ENCODE measurements at regions not wholly inside any gene's neighbourhood (a gene's known extent, or its start where the extent isn't known, plus 50 kb on each side); places are given as distances from the start of the nearest gene placed in this dataset.

DNA sequence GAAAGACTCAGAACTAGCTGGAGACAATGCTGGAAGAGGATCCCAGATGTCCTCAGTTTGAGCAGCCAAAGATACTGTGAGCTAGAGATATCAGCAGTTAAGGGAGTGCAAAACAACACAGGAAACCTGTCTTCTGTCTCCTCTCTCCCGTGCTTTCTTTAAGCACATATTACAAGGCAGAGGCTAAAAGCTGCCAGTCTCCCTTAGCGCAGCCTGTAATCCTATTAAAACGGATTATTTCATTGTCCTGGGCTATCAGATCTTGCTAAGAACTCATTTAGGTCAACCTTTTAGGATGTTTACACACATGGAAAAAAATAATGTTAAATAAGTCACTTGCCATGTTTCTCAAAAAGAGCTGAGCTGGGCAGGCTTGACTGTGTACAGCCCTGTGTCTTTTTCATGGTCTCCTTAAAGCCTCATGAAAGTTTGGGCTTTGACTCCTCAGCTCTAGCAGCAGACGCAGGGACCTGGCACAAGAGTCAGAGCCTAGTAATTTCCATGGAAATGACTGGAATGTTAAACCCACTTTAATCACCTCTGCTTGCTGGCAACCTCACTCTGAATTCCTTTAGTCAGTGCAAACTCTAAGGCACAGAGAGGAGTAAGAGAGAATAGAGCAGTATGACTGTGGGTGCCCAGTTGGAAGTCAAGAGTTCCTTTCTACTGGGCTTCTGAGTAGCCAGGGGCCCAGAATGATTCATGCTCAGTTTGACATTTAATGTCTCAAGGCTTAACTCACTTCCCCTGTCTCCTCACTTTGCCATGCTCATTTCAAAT, 491.9 kb downstream of the NTRK3 start:
- no peak overlapping the region for H3K9ac ChIP-seq (ENCODE audit: low read depth, low read length)
- H2AFZ ChIP-seq (ENCODE audit: low read depth, low read length): no peak overlapping the region
- TF ChIP-seq EZH2 (IDR thresholded peaks at IDR 0.05; ENCODE audit: borderline replicate concordance, low read depth, low read length, severe bottlenecking): no peak
- TF ChIP-seq, protein P1, sequence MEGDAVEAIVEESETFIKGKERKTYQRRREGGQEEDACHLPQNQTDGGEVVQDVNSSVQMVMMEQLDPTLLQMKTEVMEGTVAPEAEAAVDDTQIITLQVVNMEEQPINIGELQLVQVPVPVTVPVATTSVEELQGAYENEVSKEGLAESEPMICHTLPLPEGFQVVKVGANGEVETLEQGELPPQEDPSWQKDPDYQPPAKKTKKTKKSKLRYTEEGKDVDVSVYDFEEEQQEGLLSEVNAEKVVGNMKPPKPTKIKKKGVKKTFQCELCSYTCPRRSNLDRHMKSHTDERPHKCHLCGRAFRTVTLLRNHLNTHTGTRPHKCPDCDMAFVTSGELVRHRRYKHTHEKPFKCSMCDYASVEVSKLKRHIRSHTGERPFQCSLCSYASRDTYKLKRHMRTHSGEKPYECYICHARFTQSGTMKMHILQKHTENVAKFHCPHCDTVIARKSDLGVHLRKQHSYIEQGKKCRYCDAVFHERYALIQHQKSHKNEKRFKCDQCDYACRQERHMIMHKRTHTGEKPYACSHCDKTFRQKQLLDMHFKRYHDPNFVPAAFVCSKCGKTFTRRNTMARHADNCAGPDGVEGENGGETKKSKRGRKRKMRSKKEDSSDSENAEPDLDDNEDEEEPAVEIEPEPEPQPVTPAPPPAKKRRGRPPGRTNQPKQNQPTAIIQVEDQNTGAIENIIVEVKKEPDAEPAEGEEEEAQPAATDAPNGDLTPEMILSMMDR (IDR thresholded peaks at IDR 0.05; ENCODE audit: borderline replicate concordance, extremely low read depth, low read length, poor library complexity, severe bottlenecking): no peak
- H3K27ac ChIP-seq (ENCODE audit: low read length): no peak overlapping the region
- H4K20me1 ChIP-seq (ENCODE audit: insufficient read depth, low read length): no peaks in the 10 kb centered on the region
- no peaks in the 10 kb centered on the region for H3K79me2 ChIP-seq (ENCODE audit: insufficient read depth, low read length)
- H3K4me1 ChIP-seq (ENCODE audit: insufficient read depth, low read length): no peaks in the 10 kb centered on the region
- DNase-seq (no peak), ATAC-seq (ENCODE audit: insufficient read depth, low read depth) (no peak)
- H3K4me2 ChIP-seq (ENCODE audit: insufficient read depth, low read length): no peak overlapping the region
- no peak overlapping the region for H3K4me3 ChIP-seq (ENCODE audit: low read depth in 1 of 2, low read length in 2 of 2)
- H3K9me3 ChIP-seq (ENCODE audit: insufficient read depth, low read length, severe bottlenecking): no peaks in the 10 kb centered on the region
- H3K36me3 ChIP-seq (ENCODE audit: insufficient read depth, low read length): no peaks in the 10 kb centered on the region
- no peaks in the 10 kb centered on the region for H3K27me3 ChIP-seq (ENCODE audit: insufficient read depth, low read length, poor library complexity)

GRCh38 chr15:87763837-87764236, 492.7 kb downstream of the NTRK3 start:
- H3K4me1 ChIP-seq (ENCODE audit: insufficient read depth, low read length): no peaks in the 10 kb centered on the region
- H3K27me3 ChIP-seq (ENCODE audit: insufficient read depth, low read length, poor library complexity): no peaks in the 10 kb centered on the region
- H3K79me2 ChIP-seq (ENCODE audit: insufficient read depth, low read length): no peaks in the 10 kb centered on the region
- ATAC-seq (ENCODE audit: insufficient read depth, low read depth): no peak
- no peaks in the 10 kb centered on the region for H3K36me3 ChIP-seq (ENCODE audit: insufficient read depth, low read length)
- H3K9me3 ChIP-seq (ENCODE audit: insufficient read depth, low read length, severe bottlenecking): no peaks in the 10 kb centered on the region
- H4K20me1 ChIP-seq (ENCODE audit: insufficient read depth, low read length): no peaks in the 10 kb centered on the region
- no peak overlapping the region for H2AFZ ChIP-seq (ENCODE audit: low read depth, low read length)
- TF ChIP-seq, protein P1 (IDR thresholded peaks at IDR 0.05; ENCODE audit: borderline replicate concordance, extremely low read depth, low read length, poor library complexity, severe bottlenecking): no peak
- no peak for TF ChIP-seq EZH2 (IDR thresholded peaks at IDR 0.05; ENCODE audit: borderline replicate concordance, low read depth, low read length, severe bottlenecking)
- DNase-seq: no peak
- H3K9ac ChIP-seq (ENCODE audit: low read depth, low read length): no peak overlapping the region
- H3K4me2 ChIP-seq (ENCODE audit: insufficient read depth, low read length): no peak overlapping the region
- no peak overlapping the region for H3K4me3 ChIP-seq (ENCODE audit: low read depth in 1 of 2, low read length in 2 of 2)
- H3K27ac ChIP-seq (ENCODE audit: low read length): no peak overlapping the region

DNA sequence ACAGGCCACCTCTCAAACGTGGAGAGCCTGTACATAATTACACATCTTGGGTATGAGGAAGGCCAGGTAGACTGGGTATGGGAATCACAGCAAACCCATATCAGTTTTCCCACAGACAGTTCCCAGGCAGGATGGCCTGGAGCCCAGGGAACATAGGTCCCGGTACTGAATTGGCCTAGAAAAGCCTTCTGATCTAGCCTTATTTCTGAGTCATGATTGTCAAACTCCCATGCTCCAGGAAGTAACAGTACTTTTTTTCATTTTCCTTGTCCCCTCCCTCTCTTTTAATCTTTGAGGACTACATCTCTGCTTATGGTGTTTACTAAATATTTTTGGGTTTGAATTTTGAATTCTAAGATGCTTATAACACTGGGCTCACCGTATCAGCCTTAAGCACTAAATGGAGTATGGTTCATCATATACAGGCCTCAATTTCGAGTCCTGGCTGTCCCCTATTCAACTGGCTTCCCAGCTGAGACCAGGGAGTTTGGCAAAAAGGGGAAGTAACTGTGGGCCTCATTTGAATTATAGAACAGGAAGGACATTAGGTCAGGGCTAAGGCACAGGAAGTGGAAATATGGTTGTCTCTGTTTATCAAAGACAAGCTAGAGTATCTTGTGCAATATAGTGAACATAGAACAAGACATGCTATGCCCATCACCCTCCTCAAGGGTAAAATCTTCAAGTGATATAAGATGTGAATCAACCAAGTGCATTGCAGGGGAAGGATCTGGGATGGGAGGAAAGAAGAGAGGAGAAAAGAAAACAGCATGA, 494.6 kb downstream of the NTRK3 start:
- Histone ChIP-seq H3K36me3 (ENCODE audit: insufficient read depth, low read length) (no peaks in the 10 kb centered on the region), H3K4me2 (ENCODE audit: insufficient read depth, low read length) (no peak overlapping the region), H3K27me3 (ENCODE audit: insufficient read depth, low read length, poor library complexity) (no peaks in the 10 kb centered on the region), H3K9ac (ENCODE audit: low read depth, low read length) (no peak overlapping the region), H3K9me3 (ENCODE audit: insufficient read depth, low read length, severe bottlenecking) (no peaks in the 10 kb centered on the region), H3K4me3 (ENCODE audit: low read depth in 1 of 2, low read length in 2 of 2) (no peak overlapping the region), H3K27ac (ENCODE audit: low read length) (no peak overlapping the region), H3K4me1 (ENCODE audit: insufficient read depth, low read length) (no peaks in the 10 kb centered on the region), H3K79me2 (ENCODE audit: insufficient read depth, low read length) (no peaks in the 10 kb centered on the region), H2AFZ (ENCODE audit: low read depth, low read length) (no peak overlapping the region; the same call in 1 of the 2 replicates), H4K20me1 (ENCODE audit: insufficient read depth, low read length) (no peaks in the 10 kb centered on the region)
- ATAC-seq (ENCODE audit: insufficient read depth, low read depth): peak; percentile 35; the same call in 1 of the 3 replicates
- DNase-seq: no peak
- TF ChIP-seq EZH2 (IDR thresholded peaks at IDR 0.05; ENCODE audit: borderline replicate concordance, low read depth, low read length, severe bottlenecking): no peak
- TF ChIP-seq, protein P1 (IDR thresholded peaks at IDR 0.05; ENCODE audit: borderline replicate concordance, extremely low read depth, low read length, poor library complexity, severe bottlenecking): no peak
